ENCODE measurements at regions not wholly inside any gene's neighbourhood (a gene's known extent, or its start where the extent isn't known, plus 50 kb on each side); places are given as distances from the start of the nearest gene placed in this dataset.

- intact Hi-C loops (cut with DNase I), result loop anchor here in 1 of 10 donors (10.0 kb wide), 1 partner anchor 371 kb away; no protein-coding TSS in a partner anchor
- DNase-seq (no peak), ATAC-seq (no peak)
- H3K4me3 ChIP-seq, result no peak overlapping the region
- no peaks in the 10 kb centered on the region for H3K4me1 ChIP-seq
- H3K36me3 ChIP-seq, result no peaks in the 10 kb centered on the region
- no peaks in the 10 kb centered on the region for H3K9me3 ChIP-seq
- 75% methylated on average over 12 of the region's 12 CpGs for WGBS, 2 donors
- H3K27me3 ChIP-seq, result peaks cover 0 to 71% (median 30%) of the 10 kb centered on the region in 7 donors
- TF ChIP-seq CTCF (IDR thresholded peaks at IDR 0.05), result no peak
- H3K27ac ChIP-seq, result no peak overlapping the region
These were observed 54.6 kb upstream of the PAX6 start for GRCh38 chr11:31865606-31866300.

GRCh38 chr11:31863170-31863832 lies 52.2 kb upstream of the PAX6 start:
- Histone ChIP-seq H3K36me3 (no peaks in the 10 kb centered on the region), H3K4me3 (no peak overlapping the region), H3K9me3 (no peaks in the 10 kb centered on the region), H3K27me3 (peaks cover 0 to 49% (median 14%) of the 10 kb centered on the region in 7 donors), H3K27ac (no peak overlapping the region), H3K4me1 (no peaks in the 10 kb centered on the region)
- ATAC-seq (no peak), DNase-seq (no peak)
- intact Hi-C loops (cut with DNase I), result loop anchor here in 1 of 10 donors (10.0 kb wide), 1 partner anchor 368 kb away; no protein-coding TSS in a partner anchor
- no peak for TF ChIP-seq CTCF (IDR thresholded peaks at IDR 0.05)
- WGBS, 2 donors, result 75 to 76% methylated on average over 7 of the region's 7 CpGs

GRCh38 chr11:31861011-31861410 lies 49.9 kb upstream of the PAX6 start:
- H3K27me3 ChIP-seq, result peaks cover 0 to 36% (median 10%) of the 10 kb centered on the region in 7 donors
- no peak overlapping the region for H3K4me3 ChIP-seq
- no peak overlapping the region for H3K27ac ChIP-seq
- no peaks in the 10 kb centered on the region for H3K9me3 ChIP-seq
- TF ChIP-seq CTCF (IDR thresholded peaks at IDR 0.05), result no peak
- no peak for DNase-seq
- no peaks in the 10 kb centered on the region for H3K36me3 ChIP-seq
- intact Hi-C loops (cut with DNase I), result loop anchor here in 1 of 10 donors (10.0 kb wide), 1 partner anchor 366 kb away; no protein-coding TSS in a partner anchor
- no peak for ATAC-seq
- H3K4me1 ChIP-seq, result no peaks in the 10 kb centered on the region
- WGBS, 2 donors, result 68 to 82% methylated on average over 3 of the region's 3 CpGs
